ENCODE measurements at regions not wholly inside any gene's neighbourhood (a gene's known extent, or its start where the extent isn't known, plus 50 kb on each side); places are given as distances from the start of the nearest gene placed in this dataset.

DNA sequence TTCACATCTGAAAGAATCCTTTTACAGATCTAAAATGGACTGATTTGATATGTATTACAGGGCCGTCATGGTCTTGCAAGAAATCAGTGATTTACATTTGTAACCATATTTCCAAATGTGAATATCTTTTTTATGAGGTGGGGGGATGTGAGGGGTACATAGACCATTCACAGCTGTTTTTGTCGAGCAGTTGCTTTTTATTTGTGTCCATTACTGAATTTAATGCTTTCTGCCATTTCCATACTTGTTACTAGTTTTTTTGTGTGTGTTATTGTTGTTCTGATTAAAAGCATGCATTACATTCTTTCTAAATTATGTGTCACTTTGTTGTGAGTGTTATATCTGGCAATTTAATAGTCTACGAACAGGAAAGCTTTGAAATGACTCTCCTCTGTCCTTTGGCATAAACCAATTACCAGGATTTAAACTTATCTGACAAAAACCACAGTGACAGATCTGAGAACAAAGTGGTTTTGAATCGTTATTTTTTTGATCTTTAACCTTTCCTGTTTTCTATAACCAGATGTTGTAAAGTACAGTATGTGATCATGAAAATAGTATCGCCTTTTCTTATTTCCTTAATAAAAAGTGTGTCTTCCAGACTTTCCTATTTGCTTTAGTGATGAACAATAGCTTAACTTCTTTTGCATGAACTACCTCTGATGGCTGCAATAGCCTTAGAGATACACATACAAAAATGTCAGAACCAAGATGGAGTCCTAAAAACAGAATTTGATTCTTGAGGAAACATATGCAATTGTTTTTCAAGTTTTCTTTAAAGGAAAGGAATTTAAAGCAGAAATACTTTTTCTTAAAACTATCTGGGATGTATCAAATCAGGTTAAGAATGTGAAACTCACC, 354.2 kb upstream of the ACVR2A start:
- Histone ChIP-seq H3K27ac (ENCODE audit: low read depth) (no peak overlapping the region), H4K20me1 (replicated peaks; ENCODE audit: insufficient read depth) (no peaks in the 10 kb centered on the region), H2AFZ (0 out of 2 replicates have a peak overlapping the region, but pooled peaks have one; percentile 3), H3F3A (replicated peaks; ENCODE audit: low read depth) (no peaks in the 10 kb centered on the region), H3K4me3 (no peak overlapping the region), H3K9me2 (ENCODE audit: insufficient read depth) (0 out of 2 replicates have a peak, but pooled peaks cover 9% of the 10 kb centered on the region), H3K4me1 (ENCODE audit: insufficient read depth) (peaks cover 29% of the 10 kb centered on the region), H3K27me3 (ENCODE audit: insufficient read depth) (no peaks in the 10 kb centered on the region), H3K79me2 (replicated peaks; ENCODE audit: insufficient read depth) (no peaks in the 10 kb centered on the region), H3K36me3 (ENCODE audit: insufficient read depth) (no peaks in the 10 kb centered on the region), H3K4me2 (no peak overlapping the region)
- ATAC-seq, result no peak
- H3K27ac Mint-ChIP-seq, result no peak overlapping the region
- H3K9me3 Mint-ChIP-seq, result no peaks in the 10 kb centered on the region; the same call in 2 of the 3 replicates
- no peak for DNase-seq (ENCODE audit: low spot score)
- H3K27me3 Mint-ChIP-seq (ENCODE audit: insufficient read depth, low read depth, poor library complexity), result no peaks in the 10 kb centered on the region
- H3K4me3 Mint-ChIP-seq, result no peak overlapping the region
- H3K4me1 Mint-ChIP-seq, result peaks cover 39% of the 10 kb centered on the region
- TF ChIP-seq ZNF331 (CRISPR knock-in tag; IDR thresholded peaks at IDR 0.05; ENCODE audit: low read depth) (no peak), POLR2AphosphoS5 (IDR thresholded peaks at IDR 0.05; ENCODE audit: low read depth) (no peak)
- no peaks in the 10 kb centered on the region for H3K36me3 Mint-ChIP-seq (ENCODE audit: low read depth)

DNA sequence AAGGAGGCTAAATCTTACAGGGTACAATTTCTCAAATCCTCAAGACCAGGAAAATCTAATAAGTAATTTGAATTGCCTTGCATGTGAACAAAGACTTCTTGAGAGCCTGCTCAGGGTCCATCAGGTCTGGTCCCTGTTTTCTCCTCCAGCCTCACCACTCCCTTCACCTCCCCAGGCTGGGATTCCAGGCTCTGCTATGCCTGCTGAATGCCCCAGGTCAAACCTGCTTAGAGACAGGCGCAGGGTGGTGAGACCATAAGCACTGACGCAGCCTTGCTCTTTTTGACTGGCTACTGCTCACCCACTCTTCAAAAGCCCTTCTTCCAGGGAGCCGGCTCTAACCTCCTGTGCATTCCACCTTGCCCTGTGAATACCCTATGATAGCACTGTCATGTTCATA, 356.4 kb upstream of the ACVR2A start:
- no peaks in the 10 kb centered on the region for H4K20me1 ChIP-seq (replicated peaks; ENCODE audit: insufficient read depth)
- no peak overlapping the region for H3K4me3 ChIP-seq
- H3K36me3 Mint-ChIP-seq (ENCODE audit: low read depth), result no peaks in the 10 kb centered on the region
- H3K9me3 Mint-ChIP-seq, result no peaks in the 10 kb centered on the region
- H2AFZ ChIP-seq, result no peak overlapping the region
- H3K27ac ChIP-seq (ENCODE audit: low read depth), result no peak overlapping the region
- peaks cover 56% of the 10 kb centered on the region for H3K4me1 Mint-ChIP-seq
- H3K4me2 ChIP-seq, result no peak overlapping the region
- DNase-seq (ENCODE audit: low spot score) (peak; percentile 16), ATAC-seq (peak; percentile 64)
- no peaks in the 10 kb centered on the region for H3F3A ChIP-seq (replicated peaks; ENCODE audit: low read depth)
- no peak overlapping the region for H3K4me3 Mint-ChIP-seq
- no peaks in the 10 kb centered on the region for H3K27me3 Mint-ChIP-seq (ENCODE audit: insufficient read depth, low read depth, poor library complexity)
- H3K36me3 ChIP-seq (ENCODE audit: insufficient read depth), result no peaks in the 10 kb centered on the region
- H3K27ac Mint-ChIP-seq, result no peak overlapping the region
- peaks cover 49% of the 10 kb centered on the region for H3K4me1 ChIP-seq (ENCODE audit: insufficient read depth)
- H3K9me2 ChIP-seq (ENCODE audit: insufficient read depth), result peaks cover 7% of the 10 kb centered on the region; the same call in 1 of the 2 replicates
- no peaks in the 10 kb centered on the region for H3K79me2 ChIP-seq (replicated peaks; ENCODE audit: insufficient read depth)
- H3K27me3 ChIP-seq (ENCODE audit: insufficient read depth), result no peaks in the 10 kb centered on the region
- TF ChIP-seq, protein P1, sequence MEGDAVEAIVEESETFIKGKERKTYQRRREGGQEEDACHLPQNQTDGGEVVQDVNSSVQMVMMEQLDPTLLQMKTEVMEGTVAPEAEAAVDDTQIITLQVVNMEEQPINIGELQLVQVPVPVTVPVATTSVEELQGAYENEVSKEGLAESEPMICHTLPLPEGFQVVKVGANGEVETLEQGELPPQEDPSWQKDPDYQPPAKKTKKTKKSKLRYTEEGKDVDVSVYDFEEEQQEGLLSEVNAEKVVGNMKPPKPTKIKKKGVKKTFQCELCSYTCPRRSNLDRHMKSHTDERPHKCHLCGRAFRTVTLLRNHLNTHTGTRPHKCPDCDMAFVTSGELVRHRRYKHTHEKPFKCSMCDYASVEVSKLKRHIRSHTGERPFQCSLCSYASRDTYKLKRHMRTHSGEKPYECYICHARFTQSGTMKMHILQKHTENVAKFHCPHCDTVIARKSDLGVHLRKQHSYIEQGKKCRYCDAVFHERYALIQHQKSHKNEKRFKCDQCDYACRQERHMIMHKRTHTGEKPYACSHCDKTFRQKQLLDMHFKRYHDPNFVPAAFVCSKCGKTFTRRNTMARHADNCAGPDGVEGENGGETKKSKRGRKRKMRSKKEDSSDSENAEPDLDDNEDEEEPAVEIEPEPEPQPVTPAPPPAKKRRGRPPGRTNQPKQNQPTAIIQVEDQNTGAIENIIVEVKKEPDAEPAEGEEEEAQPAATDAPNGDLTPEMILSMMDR (conservative IDR thresholded peaks at IDR 0.05; ENCODE audit: low read depth in 2 of 2), result no peak
- TF ChIP-seq STAT1 (IDR thresholded peaks at IDR 0.05; ENCODE audit: unreplicated experiment), result no peak
- TF ChIP-seq, protein P2, sequence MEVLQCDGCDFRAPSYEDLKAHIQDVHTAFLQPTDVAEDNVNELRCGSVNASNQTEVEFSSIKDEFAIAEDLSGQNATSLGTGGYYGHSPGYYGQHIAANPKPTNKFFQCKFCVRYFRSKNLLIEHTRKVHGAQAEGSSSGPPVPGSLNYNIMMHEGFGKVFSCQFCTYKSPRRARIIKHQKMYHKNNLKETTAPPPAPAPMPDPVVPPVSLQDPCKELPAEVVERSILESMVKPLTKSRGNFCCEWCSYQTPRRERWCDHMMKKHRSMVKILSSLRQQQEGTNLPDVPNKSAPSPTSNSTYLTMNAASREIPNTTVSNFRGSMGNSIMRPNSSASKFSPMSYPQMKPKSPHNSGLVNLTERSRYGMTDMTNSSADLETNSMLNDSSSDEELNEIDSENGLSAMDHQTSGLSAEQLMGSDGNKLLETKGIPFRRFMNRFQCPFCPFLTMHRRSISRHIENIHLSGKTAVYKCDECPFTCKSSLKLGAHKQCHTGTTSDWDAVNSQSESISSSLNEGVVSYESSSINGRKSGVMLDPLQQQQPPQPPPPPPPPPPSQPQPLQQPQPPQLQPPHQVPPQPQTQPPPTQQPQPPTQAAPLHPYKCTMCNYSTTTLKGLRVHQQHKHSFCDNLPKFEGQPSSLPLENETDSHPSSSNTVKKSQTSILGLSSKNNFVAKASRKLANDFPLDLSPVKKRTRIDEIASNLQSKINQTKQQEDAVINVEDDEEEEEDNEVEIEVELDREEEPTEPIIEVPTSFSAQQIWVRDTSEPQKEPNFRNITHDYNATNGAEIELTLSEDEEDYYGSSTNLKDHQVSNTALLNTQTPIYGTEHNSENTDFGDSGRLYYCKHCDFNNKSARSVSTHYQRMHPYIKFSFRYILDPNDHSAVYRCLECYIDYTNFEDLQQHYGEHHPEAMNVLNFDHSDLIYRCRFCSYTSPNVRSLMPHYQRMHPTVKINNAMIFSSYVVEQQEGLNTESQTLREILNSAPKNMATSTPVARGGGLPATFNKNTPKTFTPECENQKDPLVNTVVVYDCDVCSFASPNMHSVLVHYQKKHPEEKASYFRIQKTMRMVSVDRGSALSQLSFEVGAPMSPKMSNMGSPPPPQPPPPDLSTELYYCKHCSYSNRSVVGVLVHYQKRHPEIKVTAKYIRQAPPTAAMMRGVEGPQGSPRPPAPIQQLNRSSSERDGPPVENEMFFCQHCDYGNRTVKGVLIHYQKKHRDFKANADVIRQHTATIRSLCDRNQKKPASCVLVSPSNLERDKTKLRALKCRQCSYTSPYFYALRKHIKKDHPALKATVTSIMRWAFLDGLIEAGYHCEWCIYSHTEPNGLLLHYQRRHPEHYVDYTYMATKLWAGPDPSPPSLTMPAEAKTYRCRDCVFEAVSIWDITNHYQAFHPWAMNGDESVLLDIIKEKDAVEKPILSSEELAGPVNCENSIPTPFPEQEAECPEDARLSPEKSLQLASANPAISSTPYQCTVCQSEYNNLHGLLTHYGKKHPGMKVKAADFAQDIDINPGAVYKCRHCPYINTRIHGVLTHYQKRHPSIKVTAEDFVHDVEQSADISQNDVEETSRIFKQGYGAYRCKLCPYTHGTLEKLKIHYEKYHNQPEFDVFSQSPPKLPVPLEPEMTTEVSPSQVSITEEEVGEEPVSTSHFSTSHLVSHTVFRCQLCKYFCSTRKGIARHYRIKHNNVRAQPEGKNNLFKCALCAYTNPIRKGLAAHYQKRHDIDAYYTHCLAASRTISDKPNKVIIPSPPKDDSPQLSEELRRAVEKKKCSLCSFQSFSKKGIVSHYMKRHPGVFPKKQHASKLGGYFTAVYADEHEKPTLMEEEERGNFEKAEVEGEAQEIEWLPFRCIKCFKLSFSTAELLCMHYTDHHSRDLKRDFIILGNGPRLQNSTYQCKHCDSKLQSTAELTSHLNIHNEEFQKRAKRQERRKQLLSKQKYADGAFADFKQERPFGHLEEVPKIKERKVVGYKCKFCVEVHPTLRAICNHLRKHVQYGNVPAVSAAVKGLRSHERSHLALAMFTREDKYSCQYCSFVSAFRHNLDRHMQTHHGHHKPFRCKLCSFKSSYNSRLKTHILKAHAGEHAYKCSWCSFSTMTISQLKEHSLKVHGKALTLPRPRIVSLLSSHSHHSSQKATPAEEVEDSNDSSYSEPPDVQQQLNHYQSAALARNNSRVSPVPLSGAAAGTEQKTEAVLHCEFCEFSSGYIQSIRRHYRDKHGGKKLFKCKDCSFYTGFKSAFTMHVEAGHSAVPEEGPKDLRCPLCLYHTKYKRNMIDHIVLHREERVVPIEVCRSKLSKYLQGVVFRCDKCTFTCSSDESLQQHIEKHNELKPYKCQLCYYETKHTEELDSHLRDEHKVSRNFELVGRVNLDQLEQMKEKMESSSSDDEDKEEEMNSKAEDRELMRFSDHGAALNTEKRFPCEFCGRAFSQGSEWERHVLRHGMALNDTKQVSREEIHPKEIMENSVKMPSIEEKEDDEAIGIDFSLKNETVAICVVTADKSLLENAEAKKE (CRISPR knock-in tag; IDR thresholded peaks at IDR 0.05), result no peak
- no peak for TF ChIP-seq CREB1 (CRISPR knock-in tag; IDR thresholded peaks at IDR 0.05; ENCODE audit: low read depth)
- no peak for TF ChIP-seq ZNF331 (CRISPR knock-in tag; IDR thresholded peaks at IDR 0.05; ENCODE audit: low read depth)
- TF ChIP-seq JUNB (IDR thresholded peaks at IDR 0.05; ENCODE audit: unreplicated experiment), result no peak
- TF ChIP-seq, protein P3, sequence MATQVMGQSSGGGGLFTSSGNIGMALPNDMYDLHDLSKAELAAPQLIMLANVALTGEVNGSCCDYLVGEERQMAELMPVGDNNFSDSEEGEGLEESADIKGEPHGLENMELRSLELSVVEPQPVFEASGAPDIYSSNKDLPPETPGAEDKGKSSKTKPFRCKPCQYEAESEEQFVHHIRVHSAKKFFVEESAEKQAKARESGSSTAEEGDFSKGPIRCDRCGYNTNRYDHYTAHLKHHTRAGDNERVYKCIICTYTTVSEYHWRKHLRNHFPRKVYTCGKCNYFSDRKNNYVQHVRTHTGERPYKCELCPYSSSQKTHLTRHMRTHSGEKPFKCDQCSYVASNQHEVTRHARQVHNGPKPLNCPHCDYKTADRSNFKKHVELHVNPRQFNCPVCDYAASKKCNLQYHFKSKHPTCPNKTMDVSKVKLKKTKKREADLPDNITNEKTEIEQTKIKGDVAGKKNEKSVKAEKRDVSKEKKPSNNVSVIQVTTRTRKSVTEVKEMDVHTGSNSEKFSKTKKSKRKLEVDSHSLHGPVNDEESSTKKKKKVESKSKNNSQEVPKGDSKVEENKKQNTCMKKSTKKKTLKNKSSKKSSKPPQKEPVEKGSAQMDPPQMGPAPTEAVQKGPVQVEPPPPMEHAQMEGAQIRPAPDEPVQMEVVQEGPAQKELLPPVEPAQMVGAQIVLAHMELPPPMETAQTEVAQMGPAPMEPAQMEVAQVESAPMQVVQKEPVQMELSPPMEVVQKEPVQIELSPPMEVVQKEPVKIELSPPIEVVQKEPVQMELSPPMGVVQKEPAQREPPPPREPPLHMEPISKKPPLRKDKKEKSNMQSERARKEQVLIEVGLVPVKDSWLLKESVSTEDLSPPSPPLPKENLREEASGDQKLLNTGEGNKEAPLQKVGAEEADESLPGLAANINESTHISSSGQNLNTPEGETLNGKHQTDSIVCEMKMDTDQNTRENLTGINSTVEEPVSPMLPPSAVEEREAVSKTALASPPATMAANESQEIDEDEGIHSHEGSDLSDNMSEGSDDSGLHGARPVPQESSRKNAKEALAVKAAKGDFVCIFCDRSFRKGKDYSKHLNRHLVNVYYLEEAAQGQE (IDR thresholded peaks at IDR 0.05; ENCODE audit: unreplicated experiment), result no peak
- TF ChIP-seq EZH2phosphoT487 (IDR thresholded peaks at IDR 0.05; ENCODE audit: unreplicated experiment), result no peak

Measured in GM23338 (cell line).